GM21515 (cell line): ENCODE measurements at regions not wholly inside any gene's neighbourhood (a gene's known extent, or its start where the extent isn't known, plus 50 kb on each side); places are given as distances from the start of the nearest gene placed in this dataset.
"Not testable (repeated sequence)": the region's sequence is repeated elsewhere in the genome, so short reads cannot be mapped to it uniquely, and the experiment has no call there.

ENCODE experiments used
- ATAC-seq: cut with Tn5 transposase; IDR thresholded peaks from one replicate; pipeline ENCODE4 v1.9.1; 2021; ENCODE audit not compliant: unreplicated experiment

DNA sequence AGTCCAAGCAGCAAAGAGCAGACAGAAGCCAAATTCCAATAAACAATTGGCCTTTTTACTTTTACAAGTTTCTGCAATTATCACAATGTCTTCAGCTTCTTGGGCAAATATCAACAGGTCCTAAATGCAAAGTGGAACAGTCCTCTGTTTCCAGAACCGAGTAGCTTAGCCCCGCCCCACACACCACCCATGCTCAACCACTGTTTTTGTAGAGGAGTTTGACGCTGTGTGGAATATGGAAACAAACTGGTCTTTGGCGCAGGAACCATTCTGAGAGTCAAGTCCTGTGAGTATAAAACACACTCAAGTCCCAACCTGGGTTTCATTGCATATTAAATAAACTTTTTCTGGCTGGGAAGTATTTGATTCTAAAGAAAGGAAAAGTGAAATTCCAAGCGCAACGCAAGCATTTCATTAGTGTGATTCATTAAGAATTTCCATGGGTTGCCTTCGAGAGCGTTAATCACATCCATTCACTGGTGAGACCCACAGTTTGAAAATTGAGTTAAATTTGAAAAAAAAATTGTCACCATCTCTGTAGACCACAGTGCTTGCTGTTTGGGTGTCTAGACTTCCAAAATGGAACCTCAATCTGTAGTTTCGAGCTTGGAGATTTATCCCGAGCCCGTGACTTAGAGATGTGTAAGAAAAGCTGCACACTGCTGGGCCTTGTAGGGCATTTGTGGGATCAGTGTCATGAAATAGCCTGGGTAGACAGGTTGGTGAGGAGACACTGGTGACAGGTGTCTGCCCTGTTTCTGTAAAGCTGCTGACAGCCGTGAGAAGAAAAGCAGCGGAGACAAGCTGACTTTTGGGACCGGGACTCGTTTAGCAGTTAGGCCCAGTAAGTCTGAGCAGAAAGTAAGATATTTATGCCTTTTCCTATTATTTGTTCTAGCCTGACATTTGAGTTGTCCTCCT is 96.1 kb downstream of the DAD1 start:
- ATAC-seq, result no peak

DNA sequence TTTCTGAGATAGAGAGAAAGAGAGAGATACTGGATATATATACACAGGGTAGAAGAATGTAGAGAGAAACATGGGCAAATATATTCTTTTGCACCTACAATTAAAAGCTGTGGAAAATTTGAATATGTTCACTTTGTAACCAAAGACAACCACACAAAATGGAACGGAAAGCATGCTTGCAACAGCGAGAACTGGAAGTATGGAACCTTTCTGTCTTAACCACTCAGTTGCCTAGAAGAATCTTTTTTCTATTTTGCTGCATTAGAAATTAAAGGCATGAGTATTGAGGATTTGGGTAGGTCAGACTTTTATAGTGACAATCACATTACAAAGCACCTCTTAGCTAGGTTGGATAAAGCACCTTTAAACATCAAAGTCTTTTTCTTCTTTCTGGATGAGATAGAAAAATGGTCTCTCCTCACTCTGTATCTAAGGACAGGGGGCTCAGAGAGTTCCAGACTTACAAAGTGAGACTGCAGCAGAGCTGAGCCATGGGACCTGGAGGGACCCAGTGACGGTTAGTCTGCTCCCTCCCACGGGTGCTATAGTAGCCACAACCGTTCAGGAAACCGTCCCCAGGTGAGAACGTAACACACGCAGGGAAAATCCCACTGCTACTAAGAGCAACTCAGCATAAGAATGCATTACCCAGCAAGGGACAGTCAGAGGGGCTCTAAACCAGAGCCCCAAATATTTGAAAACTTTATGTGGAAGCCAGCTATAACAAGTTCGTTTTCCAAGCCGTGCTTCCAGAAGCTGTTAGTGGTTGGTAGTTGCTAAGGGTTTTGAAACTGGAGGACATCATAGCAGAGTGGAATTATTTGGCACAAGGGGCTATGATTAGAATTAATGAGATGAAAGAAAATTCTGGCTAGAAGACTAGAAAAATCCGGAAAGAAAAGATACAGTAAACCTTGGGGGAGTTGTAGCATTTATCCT is 97.1 kb downstream of the DAD1 start:
- no peak for ATAC-seq

DNA sequence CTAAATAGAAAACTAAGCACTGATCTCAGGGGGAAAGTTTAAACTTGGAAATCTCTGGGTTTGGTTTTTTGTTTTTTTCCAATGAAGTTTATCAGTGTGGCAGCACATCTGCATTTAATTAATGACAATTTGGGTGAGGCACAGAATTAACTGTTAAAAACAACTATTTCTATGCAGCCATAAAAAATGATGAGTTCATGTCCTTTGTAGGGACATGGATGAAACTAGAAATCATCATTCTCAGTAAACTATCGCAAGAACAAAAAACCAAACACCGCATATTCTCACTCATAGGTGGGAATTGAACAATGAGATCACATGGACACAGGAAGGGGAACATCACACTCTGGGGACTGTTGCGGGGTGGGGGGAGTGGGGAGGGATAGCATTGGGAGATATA is 98.0 kb downstream of the DAD1 start:
- not testable (repeated sequence) for ATAC-seq

DNA sequence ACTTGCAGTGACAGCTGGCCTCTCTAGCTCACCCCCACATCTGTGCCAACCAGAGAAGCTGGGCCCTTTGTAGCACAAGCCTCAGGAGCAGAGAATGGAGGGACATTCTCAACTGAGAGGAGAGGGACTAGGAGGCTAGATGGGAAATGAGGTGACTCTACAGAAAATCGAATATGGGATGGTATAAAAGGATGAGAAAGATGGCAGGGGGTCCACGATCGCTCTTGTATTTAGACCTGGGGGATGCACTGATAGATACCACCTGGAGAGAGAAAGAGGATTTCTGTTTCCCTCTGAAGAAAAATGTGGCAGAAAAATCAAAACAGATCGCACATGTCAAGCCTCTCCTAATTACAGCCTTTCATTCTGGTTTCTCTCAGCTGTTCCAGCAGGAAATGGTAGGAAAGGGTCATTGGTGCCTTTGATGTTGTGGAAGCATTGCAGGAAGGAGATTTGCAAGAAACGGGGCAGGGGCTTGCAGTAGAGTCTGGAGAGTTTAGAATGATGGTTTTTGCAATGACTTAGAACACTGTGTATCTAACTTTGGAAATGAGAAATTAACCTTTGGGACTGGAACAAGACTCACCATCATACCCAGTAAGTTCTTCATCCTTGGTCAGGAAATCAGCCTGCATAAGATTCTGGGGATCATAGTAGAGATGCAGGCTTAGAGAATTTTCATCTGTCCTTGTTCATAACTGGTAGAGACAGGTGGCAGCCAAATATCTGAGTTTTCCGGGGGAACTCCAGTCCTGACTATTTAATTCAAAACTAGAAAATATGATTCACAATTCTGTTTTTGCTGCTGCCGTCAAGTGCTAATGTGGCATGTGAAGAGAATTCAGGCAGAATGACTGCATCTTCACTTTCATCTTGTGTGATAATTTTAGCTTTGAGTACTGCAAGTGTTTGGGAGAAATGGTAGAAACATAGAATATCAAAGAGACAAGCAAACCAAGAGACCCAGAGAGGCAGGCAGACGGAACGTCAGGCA is 98.8 kb downstream of the DAD1 start:
- ATAC-seq, result no peak

DNA sequence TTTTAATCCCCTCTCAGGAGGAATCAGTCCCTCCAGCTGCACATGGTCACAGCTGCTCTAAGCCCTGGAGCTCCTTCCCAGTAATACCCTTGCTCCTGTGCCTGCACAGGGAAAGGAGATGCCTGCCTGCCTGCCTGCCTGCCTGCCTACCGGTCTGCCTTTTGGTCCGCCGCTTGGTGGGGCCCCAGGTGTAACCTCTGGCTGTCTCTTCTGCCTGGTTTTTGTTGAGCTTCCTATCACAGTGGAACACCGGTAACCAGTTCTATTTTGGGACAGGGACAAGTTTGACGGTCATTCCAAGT is 99.8 kb downstream of the DAD1 start:
- no peak for ATAC-seq

DNA sequence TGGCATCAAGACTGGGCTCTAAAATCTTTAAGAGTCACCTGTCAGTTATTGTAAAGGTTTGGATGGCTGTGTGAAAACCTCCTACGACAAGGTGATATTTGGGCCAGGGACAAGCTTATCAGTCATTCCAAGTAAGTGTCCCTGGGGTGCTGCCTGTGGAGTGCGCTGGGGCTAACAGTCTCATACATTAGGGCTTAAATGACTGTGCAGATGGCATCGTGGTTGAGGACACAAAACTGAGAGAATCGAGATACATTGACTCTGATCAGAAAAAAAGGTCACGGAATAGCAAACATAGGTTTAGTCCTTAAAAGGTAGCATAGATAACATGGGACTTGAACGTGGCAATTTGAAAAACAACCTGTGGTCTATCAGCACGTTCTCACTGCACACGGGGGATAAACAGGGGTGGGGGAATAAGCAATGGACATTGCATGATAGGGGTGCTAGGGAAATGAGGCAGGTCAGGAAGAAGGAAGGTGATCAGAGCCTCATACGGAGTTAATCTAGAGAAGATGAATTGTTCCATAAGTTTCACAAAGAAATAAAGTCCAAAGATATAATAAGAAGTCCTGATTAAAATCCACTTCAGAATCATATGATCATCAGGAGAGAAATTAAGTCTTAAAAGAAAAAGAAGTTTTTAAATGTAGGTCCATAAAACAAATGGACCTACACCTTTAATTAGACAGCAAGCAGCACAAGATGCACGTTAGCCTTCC is 100.3 kb downstream of the DAD1 start:
- no peak for ATAC-seq

DNA sequence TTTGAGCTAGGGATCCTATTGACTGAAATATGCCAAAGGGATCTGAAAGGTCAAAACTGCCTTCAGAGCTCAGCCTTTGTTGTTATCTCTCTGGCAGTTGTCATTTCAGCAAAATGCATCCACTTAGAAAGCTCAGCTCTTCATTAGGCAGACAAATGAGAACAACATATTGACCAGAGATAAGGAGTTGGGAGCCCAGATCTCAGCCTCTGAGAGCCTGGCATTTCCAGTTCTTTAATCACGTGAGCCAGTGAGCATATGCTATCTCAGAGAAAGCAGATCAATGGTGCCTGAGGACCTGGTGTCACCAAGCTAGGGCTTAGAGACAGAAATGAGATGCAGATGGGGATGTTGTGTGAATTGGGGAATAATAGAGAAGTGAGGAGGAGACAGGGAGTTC is 101.1 kb downstream of the DAD1 start:
- ATAC-seq, result no peak

DNA sequence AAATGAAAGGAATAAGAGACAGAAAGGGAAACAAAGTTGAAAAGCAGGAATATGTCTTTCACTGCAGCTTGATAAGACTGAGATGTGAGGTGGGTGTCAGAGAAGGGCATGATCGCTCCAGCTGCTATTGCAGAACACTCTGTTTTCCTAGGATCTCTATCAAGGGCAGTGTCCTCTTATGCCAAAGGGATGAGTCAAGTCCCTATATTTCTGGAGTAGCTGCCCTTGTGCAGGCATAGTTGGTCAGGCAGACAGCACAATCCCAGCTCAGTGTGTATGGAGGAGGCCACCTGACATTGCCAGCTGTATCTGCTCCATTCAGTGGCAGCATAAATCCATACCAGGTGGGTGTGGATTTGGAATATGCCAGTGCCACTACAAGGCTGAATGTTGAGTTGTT is 101.6 kb downstream of the DAD1 start:
- ATAC-seq, result no peak

DNA sequence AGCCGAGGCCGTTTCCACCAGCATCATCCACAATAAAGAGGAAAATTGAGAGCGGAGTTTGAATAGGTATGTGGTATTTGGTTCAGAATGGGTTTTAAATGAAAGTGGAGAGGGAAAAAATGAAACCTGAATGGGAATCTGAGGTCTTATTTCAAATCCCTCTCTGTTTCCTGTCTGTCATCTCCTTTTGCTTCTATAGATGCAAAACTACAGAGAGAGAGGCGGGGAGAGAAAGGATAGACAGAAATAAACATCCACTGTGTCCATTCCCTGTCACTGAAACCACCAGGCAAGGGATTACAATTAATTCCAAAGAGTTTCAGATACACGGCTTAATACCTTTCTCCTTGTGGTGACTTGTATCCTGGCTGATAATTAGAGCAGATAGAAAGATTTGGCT is 102.3 kb downstream of the DAD1 start:
- no peak for ATAC-seq

DNA sequence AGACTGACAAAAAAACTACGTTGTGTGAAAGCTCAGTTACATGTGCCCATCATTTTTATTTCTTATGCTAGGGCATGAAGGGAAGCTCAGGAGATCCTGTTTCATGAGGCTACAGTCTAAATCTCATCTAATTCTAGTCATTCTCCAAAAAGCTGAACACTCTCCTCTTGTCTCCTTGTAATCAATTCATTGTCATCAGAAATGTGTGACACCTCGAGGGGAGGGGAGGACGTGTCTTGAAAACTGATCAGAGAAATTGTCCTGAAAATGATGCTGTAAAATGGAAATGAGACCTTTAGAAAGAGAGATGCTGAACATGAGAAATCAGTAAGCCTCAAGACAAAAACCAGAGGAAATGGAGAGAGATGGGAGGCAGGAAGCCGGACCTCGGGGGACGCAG is 103.4 kb downstream of the DAD1 start:
- no peak for ATAC-seq

DNA sequence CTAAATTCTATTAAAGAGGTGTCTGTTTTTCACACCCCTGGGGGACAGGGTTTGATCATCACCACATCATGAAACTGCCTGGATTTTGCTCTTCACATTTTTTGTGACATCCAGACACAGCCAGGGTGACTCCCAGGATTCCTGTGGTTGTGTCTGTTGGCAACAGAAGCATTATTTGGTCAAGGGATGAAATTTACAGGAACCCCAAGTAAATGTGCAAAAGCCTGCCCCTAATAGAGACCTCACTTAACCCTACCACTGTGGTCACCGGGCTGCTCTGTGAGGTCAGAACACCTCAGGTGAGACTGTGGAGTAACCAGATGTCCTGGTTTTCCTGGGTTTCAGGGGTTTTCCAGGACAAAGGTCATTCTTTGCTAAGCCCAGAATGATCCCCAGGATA is 103.8 kb downstream of the DAD1 start:
- ATAC-seq, result no peak

DNA sequence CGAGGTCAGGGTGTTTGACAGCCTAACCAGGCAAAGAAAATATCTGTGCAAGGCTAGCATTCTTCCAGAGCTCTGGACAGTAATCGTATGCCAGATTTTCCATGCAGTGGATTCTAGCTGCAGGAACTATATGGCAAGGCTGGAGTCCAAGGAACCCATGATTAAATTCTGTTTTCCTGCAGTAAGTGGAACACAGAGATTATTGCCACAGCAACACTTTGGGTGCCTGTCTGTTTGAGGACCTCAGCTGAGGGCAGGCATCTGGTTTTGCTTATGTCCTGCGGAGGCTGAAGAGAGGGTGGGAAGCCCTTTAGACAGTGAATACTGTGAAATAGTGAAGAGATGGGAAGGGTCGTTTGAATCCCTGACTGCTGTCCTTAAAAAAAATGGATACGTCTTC is 104.4 kb downstream of the DAD1 start:
- no peak for ATAC-seq

DNA sequence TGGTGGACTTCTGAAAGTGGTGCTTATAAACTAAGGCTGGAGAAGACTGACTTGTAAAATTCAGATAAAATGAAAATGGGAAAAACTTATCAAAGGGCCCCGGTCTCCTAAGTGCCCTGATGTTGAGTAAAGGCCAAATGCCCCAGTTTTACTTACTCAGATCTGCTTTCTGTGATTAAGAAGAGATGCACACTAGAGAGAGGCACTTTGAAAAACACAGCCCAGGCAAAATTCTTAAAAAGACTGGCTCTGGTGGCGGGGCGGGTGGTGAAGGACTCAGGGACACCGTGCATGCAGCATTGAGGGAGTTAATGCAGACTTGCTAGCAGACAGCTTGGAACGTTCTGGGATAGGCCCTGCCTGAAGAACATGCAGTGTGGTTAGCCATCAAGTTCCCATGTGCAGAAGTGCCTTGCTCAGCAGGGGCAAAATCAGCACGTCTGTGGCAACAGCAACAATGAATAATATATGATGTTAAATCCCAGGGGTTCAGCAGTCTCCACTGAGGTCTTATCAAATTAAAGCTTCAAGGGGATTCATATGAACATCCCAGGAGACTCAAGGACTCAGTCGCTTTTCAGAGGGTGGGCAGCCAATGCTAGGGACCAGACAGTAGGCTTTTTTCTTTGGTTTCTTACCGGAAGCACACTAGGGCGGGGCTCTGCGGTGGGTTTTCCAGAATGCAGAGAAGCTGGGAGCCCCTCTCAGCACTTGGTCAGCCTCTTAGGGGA is 105.0 kb downstream of the DAD1 start:
- ATAC-seq, result no peak

DNA sequence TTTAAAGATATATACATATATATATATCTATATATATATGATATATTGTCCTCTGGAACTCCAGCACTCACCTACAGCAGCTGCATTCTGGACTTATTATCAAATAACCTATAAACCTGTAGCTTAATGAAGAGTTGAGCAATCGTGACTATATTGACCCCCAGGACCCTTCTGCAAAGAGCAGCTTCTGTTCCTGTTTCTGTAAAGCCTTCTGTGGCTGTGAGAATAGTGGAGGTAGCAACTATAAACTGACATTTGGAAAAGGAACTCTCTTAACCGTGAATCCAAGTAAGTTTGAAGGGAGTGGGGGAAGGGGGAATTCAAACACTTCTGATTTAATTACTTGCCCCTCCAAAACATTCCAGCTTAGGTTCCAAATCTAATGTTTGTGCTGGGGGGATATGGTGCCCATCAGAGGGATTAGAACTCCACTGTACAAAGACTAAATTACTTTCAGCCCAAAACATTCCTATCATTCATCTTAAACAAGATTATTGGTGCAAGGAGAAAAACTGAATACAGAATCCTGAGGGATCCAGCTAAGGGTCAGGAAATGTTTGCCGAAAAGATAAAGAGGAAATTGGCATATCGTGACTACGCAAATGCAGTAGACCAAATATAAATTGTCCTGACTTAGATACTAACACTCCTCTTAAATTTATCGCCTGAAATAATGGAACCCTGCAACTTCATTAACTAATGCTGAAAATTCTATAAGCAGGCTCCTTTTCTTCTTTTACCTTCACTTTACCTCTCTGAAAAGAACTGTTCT is 106.1 kb downstream of the DAD1 start:
- ATAC-seq, result no peak

DNA sequence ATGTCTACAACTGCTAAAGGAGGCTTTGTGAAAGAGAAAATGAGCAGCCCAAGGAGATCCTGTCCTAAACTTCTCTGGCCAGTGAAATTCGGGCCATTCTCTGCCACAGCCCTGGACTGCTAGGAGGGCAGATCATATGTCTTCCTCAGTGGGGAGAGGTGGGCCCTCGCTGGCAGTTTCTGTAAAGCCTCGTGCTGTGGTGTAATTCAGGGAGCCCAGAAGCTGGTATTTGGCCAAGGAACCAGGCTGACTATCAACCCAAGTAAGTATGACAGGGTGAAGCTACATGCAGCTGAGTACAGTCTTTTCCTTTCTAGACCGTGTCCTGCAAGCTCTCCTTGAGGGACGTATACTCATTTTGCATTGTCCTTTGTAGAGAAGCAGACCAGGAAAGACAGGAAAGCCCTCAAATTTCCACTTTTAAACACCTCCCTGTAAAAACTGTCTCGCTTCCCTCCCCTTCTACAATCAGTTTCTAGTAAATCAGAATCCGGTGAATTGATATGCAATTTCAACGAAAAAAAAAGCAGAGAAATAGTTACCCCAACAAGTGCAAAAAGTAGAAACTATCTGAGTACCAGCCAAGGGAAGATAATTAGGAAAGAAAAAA is 106.8 kb downstream of the DAD1 start:
- no peak for ATAC-seq

DNA sequence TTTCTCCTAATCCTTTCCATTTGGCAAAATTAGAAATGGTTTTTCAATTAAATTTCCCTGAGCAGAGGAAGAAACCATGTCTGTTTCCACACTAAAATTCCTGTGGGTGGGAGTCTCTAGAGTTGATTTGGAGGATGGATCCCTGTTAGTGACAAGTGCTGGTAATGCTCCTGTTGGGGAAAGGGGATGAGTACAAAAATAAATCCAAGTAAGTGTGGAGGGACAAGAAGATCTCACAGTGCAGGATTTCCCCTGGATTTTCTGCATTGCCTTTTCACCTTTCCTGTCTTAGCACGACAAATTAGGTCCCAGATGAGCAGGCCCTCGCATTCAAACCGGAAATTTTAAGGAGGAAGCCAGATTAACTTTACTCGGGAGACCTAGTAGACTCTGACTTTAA is 107.5 kb downstream of the DAD1 start:
- ATAC-seq, result no peak

DNA sequence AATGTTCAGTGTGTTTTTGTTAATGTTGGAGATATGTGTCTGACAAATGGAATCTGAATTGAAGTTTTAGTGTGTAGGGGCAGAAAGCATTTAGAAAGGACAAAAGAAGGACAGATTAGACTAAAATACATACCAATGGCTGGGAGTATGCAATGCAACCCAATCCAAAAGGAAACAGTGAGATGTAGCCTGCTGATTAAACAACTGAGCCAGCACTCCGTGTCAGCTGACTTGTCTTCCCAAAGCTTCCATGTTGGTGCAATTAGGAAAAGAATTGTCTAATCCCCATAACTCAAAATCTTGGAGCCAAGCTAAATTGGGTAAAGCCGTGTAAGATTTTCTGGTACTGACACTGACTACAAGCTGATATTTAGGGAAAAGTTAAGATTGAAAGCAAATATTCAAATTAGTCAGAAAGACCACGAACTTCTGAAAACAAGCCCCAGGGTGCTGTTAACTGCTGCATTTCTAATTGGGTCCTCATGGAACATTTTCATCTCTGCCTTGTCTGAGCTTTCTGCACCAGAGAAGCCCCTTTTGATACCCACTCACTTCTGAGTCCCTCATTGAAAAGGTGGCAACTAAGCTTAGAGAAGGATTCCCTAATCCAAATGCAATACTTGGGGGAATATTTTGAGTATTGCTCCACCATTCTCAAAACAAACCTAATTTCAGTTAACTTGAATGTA is 109.1 kb downstream of the DAD1 start:
- ATAC-seq, result no peak

DNA sequence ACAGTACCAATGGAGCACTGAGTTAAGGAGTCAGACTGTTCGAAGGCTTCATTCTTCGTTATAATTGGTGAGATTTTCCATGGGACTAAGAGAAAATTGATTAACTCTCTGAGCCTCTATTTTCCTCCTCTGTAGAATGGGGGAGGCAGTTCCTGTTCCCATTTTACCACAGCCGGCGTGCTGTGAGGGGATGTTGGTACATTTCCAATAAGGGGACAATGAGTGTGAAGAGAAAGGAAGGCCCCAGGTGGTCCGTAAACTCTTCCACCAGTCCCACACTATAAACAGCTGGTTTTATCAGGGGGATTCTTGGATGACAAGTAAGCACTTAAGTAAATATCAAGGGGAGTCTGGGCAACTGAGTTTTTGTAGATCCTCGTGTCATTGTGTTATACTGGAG is 109.9 kb downstream of the DAD1 start:
- no peak for ATAC-seq
